ENCODE measurements at regions not wholly inside any gene's neighbourhood (a gene's known extent, or its start where the extent isn't known, plus 50 kb on each side); places are given as distances from the start of the nearest gene placed in this dataset.

DNA sequence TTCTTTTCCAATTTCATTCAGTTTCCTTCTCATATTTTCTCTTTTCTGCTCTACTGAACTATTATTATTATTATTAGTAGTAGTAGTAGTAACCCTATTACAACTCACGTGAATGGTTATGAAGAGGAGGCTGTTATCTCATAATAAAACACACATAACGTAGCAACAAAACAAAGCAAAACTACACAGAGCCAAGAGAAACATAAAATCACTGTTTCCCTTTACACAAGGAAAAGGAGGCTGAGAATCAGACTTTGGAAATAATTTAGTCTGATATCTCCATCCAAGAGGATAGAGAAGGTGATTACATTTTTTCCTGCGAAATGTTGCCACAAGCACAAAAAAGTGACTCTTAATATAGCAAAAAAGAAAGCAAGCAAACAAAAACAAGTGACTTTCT, 975.8 kb upstream of the FLRT2 start:
- DNase-seq (ENCODE audit: low read depth), result no peak
- Histone ChIP-seq H3K36me3 (ENCODE audit: control insufficient read depth, insufficient read depth, low read length) (no peaks in the 10 kb centered on the region), H3K27me3 (ENCODE audit: control insufficient read depth, insufficient read depth, low read length) (no peaks in the 10 kb centered on the region), H3K4me3 (ENCODE audit: low read depth, low read length) (no peak overlapping the region)
- TF ChIP-seq, protein P1, sequence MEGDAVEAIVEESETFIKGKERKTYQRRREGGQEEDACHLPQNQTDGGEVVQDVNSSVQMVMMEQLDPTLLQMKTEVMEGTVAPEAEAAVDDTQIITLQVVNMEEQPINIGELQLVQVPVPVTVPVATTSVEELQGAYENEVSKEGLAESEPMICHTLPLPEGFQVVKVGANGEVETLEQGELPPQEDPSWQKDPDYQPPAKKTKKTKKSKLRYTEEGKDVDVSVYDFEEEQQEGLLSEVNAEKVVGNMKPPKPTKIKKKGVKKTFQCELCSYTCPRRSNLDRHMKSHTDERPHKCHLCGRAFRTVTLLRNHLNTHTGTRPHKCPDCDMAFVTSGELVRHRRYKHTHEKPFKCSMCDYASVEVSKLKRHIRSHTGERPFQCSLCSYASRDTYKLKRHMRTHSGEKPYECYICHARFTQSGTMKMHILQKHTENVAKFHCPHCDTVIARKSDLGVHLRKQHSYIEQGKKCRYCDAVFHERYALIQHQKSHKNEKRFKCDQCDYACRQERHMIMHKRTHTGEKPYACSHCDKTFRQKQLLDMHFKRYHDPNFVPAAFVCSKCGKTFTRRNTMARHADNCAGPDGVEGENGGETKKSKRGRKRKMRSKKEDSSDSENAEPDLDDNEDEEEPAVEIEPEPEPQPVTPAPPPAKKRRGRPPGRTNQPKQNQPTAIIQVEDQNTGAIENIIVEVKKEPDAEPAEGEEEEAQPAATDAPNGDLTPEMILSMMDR (IDR thresholded peaks at IDR 0.05; ENCODE audit: insufficient read depth, low read length, poor library complexity, severe bottlenecking), result no peak

- no peaks in the 10 kb centered on the region for H3K27me3 ChIP-seq (ENCODE audit: control insufficient read depth, insufficient read depth, low read length)
- no peaks in the 10 kb centered on the region for H3K36me3 ChIP-seq (ENCODE audit: control insufficient read depth, insufficient read depth, low read length)
- TF ChIP-seq, protein P1 (IDR thresholded peaks at IDR 0.05; ENCODE audit: insufficient read depth, low read length, poor library complexity, severe bottlenecking), result no peak
- H3K4me3 ChIP-seq (ENCODE audit: low read depth, low read length), result no peak overlapping the region
- no peak for DNase-seq (ENCODE audit: low read depth)
Measured at GRCh38 chr14:84555493-84555892, 974.5 kb upstream of the FLRT2 start.

- Histone ChIP-seq H3K4me3 (ENCODE audit: low read depth, low read length) (no peak overlapping the region), H3K27me3 (ENCODE audit: control insufficient read depth, insufficient read depth, low read length) (no peaks in the 10 kb centered on the region), H3K36me3 (ENCODE audit: control insufficient read depth, insufficient read depth, low read length) (no peaks in the 10 kb centered on the region)
- DNase-seq (ENCODE audit: low read depth), result no peak
- TF ChIP-seq, protein P1 (IDR thresholded peaks at IDR 0.05; ENCODE audit: insufficient read depth, low read length, poor library complexity, severe bottlenecking), result no peak
Measured at GRCh38 chr14:84566109-84566508, 963.8 kb upstream of the FLRT2 start.

DNA sequence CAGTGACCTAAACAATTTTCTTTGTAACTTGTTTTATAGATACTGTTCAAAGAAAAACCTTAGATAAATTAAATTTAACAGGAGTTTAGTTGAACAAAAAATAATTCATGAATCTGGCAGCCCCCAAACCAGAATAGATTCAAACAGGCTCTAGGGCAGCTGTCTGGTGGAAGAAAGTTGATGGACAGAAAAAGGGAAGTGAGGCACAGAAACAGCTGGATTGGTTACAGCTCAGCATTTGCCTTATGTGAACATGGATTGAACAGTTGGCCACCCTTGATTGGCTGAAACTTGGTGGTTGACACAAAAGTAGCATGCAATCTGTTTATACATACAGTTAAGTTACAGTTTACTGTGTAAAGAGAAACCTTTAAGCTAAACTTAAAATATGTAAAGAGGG, 954.3 kb upstream of the FLRT2 start:
- no peak for DNase-seq (ENCODE audit: low read depth)
- Histone ChIP-seq H3K4me3 (ENCODE audit: low read depth, low read length) (no peak overlapping the region), H3K36me3 (ENCODE audit: control insufficient read depth, insufficient read depth, low read length) (no peaks in the 10 kb centered on the region), H3K27me3 (ENCODE audit: control insufficient read depth, insufficient read depth, low read length) (no peaks in the 10 kb centered on the region)
- TF ChIP-seq, protein P1 (IDR thresholded peaks at IDR 0.05; ENCODE audit: insufficient read depth, low read length, poor library complexity, severe bottlenecking), result no peak

- DNase-seq (ENCODE audit: low read depth), result no peak
- TF ChIP-seq, protein P1 (IDR thresholded peaks at IDR 0.05; ENCODE audit: insufficient read depth, low read length, poor library complexity, severe bottlenecking), result no peak
- Histone ChIP-seq H3K27me3 (ENCODE audit: control insufficient read depth, insufficient read depth, low read length) (no peaks in the 10 kb centered on the region), H3K4me3 (ENCODE audit: low read depth, low read length) (no peak overlapping the region), H3K36me3 (ENCODE audit: control insufficient read depth, insufficient read depth, low read length) (no peaks in the 10 kb centered on the region)
Measured at GRCh38 chr14:84579292-84579691, 950.7 kb upstream of the FLRT2 start.

GRCh38 chr14:84581041-84581440, 948.9 kb upstream of the FLRT2 start:
- Histone ChIP-seq H3K4me3 (ENCODE audit: low read depth, low read length) (no peak overlapping the region), H3K27me3 (ENCODE audit: control insufficient read depth, insufficient read depth, low read length) (no peaks in the 10 kb centered on the region), H3K36me3 (ENCODE audit: control insufficient read depth, insufficient read depth, low read length) (no peaks in the 10 kb centered on the region)
- TF ChIP-seq, protein P1 (IDR thresholded peaks at IDR 0.05; ENCODE audit: insufficient read depth, low read length, poor library complexity, severe bottlenecking), result no peak
- no peak for DNase-seq (ENCODE audit: low read depth)

Data from kidney epithelial cell (primary cell).